ENCODE measurements at regions not wholly inside any gene's neighbourhood (a gene's known extent, or its start where the extent isn't known, plus 50 kb on each side); places are given as distances from the start of the nearest gene placed in this dataset.

DNA sequence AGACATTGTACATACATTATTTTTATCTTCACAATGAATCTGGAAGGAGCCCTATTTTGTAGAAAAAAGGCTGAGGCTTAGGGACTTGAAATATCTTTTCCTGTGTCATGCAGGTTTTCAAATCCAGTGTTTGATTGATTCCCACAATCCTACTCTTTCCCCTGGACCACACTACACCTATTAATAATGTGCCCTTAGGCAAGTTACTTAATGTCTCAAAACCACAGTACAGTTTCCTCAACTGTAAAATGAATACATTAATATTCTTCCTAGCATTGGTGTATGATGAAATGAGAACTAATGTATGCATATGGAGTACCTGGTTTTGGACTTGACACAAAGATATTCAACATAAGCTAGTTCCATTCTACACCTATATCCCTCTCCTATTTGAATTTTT is 313.3 kb upstream of the SP8 start:
- DNase-seq: no peak

DNA sequence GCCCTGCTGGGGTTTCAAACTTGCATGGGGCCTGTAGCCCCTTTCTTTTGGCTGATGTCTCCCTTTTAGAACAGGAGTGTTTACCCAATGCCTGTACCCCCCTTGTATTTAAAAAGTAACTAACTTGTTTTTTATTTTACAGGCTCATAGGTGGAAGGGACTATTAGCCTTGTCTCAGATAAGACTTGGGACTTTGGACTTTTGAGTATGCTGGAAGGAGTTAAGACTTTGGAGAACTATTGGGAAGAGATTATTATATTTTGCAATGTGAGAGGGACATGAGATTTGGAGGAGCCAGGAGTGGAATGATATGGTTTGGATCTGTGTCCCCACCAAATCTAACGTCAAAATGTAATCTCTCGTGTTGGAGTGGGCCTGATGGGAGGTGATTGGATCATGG is 314.9 kb upstream of the SP8 start:
- DNase-seq: no peak

DNA sequence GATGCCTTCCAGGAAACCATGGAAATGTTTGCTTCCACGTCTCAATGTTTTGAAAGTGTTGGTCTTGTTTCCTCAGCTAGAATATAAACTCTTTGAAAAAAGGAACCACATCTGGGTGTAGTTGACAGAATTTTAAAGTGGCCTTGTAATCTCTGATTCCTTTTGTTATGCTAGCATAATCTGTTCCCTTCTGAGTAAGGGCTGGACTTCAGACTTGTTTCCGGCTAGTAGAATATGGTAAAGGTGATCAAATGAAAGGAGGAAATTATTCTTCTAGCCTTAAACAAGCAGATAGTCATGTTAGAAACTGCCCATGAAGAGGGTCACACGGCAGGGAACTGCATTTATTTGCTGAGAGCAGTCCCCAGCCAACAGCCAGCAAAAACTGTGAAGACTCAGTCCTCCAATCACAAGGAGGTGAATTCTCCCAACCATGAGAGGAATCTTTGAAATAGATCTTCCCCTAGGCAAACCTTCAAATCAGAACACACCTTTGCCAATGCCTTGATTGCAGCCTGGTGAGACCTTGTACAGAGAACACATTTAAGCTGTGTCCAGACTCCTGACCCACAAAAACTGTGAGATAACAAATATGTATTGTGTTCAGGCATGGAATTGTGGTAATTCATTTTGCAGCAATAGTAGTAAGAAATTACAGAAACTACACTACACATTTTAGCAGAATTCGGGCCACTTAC is 316.9 kb upstream of the SP8 start:
- DNase-seq: no peak

DNA sequence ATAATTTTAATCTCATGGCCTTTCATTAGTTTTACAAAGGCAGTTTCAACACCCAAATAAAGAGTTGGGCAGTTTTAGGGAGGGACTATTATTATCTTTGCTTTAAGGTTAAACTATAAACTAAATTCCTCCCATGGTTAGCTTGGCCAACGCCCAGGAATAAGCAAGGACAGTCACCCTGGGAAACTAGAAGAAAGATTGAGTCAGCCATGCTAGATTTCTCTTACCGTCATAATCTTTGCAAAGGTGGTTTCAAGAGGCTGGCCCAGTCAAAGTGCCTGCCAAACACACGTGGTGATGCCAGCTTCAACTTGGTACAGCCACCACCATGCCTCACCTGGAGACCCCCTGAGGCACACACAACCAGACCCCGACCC is 317.4 kb upstream of the SP8 start:
- DNase-seq: no peak

DNA sequence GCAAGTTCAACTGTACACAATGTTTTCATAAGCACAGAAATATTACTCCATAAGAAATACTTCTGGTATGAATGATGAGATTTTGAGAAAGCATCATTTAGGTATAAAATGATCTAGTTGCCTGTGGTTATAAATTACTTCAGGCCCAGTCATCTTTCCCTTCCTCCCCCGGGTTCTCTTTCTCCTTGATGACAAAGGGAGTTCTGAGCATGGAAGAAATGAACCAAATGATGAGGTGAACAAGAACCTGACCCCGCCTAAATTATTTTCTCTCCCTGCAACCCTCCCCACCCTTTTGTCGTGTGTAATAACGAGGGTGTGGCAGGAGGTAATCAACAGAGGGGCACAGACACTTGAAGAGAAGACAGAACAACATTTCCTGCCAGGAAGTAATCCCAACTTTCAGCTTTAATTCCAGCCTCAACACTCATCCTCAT is 319.6 kb upstream of the SP8 start:
- no peak for DNase-seq

DNA sequence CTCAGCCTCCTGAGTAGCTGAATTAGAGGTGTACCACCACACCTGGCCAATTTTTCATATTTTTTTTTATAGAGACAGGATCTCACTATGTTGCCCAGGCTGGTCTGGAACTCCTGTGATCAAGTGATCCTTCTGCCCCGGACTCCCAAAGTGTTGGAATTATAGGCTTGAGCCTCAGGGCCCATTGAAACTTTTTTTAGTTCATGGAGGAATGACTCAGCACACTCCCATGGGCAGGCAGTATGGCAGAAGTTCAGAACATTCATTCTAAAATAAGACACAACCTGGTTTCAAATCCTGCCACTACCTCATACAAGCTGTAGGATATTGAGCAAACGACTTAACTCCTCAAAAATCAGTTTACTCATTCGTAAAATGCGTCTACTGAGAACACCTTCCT is 320.4 kb upstream of the SP8 start:
- DNase-seq: no peak

DNA sequence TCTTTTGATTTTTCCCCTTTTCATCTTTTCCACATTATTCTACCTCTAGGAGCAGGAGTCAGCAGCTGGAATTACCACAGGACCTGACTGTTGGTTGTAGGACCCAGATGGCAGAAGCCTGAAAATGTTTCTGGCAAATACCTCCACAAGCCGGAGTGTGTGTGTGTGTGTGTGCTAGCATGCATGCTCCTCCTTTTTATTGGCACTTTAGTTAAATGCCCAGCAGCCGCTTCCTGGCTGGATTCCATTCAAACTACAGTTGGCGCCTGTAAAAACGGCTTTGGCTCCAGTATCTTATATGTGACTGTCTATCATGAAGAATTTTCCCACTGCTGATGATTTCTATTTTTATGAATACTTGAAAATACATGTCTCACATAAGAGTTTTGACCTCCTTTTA is 319.7 kb upstream of the SP4 start:
- DNase-seq: no peak

DNA sequence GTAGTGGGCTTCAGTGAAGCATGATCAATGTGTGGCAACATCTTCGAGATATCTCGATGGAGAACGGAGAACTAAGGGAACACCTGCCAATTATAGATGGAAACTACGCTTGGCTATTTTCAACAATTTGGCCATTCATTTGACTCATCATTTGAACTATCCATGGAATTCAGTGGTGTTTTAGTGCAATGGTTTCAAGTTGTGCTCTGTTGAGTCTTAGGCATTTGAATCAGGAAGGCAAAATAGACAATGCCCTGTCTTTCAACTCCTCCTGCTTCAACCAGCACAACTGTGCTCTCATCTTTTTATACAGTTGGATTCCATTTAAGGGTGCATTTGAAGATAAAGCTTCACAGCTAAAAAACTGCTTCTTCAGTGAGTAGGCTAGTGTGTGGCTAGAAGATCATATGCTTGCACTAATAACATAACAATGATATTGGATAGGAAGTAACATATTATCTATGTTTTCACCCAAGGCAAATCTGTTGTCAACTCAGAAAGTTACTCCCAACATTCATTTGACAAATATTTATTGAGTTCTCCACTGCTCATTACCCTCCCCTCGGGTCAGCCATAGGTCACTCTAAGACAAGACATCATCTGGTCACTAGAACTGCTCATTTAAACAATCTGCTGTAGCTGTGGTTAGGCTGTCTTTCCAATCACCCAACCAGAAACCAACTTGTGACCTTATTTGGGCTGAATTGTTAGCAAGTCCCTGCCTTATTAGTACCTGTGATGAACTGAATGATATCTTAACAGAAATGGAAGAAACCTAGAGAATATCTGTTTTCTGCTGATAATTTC is 314.1 kb upstream of the SP4 start:
- no peak for DNase-seq

DNA sequence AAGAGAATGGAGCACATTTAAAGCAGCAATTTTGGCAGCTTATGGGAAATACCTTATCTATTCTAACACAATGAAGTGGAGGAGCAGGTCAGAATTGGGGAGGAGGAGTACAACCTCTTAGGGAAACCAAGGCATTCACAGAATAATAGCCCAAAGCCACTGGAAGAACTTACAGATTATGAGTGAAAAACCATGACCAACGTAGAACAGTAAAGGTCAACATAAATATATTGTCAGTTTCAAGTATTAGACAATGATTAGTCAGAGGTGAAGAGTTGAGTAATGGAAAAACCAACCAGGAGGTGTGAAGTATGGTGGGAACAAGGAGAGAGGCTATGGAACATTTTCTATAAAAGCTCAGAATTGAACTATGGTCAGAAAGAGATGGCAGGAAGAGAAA is 304.3 kb upstream of the SP4 start:
- DNase-seq: no peak

DNA sequence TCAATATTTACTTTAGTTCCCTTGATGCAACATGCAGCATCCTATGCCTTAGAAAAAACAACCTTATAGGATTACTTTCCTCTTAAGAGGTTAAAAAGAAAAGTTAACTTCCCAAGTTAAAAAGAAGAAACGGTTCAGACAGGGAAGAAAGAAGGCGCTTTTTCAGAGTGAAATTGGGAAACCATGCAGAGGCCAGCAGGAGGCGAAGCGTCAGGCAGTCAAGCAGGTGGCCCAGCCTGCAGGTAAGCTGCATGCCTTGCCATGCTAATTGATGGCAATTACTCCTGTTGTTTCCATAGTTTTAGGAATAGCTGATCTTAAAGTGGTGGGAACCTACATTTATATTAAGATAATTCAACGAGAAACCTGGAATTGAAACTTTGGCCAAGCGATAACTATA is 302.6 kb upstream of the SP4 start:
- no peak for DNase-seq

DNA sequence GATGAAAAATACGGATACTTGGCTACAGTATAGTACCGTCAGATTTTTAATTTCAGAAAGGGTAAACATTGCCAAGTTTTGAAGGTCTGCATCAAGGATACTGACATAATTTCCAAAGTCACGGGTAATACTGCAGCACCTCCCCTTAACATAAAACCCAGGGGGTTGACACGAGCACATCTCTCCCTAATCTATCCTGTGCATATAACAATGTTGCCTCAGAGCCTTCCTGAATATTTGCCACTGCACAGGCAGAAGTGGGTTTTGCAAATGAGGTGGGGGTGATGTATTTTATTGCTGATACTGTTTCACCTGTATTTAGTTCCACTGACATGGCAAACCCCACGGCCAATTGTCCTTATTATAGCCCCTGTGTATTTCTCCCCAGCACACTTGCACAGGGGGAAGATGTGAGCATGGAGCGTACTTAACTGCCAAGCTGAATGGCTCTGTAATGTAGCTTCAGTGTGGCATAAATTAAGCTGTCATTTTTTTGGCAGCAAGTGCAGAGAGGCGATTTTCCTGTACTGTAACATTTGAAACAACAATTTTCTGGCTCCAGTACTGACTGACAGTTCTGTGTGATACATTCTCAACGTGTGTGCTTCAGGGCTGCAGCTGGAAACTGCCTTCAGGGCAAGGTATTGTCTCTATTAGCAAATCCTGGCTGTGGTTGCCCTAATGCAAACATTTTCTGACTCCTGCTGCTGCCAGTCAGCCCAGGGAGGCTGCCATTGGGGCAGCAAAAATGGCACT is 299.6 kb upstream of the SP4 start:
- DNase-seq: no peak

DNA sequence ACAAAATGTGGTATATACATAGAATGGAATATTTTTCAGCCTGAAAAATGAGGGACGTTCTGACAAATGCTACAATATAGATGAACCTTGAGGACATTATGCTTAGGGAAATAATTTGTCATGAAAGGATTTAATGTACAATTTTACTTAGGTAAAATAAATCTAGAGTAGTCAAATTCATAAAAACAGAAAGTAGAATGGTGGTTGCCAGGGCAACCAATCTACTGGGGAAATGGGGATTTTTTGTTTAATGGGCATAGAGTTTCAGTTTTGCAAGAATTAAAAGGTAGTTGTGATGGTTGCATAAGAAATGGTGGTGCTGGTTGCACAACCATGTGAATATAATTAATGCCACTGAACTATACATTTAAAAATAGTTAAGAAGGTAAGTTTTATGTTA is 296.0 kb upstream of the SP4 start:
- DNase-seq: no peak

DNA sequence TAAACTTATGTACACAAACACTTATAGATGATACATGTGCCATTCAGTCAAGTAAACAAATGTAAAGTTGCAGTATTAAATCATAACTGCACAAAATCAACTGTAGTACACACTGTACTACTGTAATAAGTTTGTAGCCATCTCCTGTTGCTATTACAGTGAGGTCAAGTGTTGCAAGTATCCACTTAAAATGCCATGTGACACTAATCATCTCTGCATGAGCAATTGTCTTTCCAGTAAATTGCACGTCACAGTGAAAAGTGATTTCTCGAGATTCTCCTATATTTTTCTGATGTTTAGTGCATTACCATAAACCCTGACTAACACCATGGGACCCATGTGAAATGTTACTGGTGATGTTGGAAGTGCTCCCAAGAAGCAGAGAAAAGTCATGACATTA is 293.3 kb upstream of the SP4 start:
- DNase-seq: no peak

DNA sequence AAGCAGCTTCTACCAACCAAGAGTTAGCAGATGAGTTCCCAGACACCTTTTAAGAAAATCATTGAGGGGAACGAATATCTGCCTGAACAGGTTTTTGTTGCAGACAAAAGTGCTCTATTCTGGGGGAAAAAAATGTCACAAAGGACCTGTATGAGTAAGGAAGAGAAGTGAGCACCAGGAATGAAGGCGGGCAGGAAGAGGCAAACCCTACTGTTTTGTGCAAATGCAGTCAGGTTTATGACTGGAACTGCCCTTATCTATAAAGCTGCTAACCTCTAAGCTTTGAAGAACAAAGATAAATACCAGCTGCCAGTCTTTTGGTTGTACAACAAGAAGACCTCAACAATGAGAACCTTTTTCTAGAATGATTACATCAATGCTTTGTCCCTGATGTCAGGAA is 292.4 kb upstream of the SP4 start:
- DNase-seq: no peak

DNA sequence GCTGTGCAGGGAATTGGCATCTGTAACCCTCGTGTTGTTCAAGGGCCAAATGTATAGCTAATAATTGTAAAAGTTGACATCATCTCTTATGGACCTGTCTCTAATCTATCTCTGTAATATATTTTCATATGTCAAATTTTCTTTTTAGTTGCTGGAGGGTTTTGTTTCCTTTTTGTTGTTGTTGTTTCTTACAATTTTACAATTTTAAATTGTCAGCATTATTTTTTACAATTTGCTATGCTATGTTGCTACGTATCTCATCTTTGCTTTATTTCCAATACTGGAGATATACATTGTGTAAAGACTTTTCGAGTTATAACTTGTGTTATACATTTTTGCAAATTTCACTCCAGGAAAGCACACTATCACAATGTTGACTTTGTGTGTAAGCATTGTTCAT is 290.2 kb upstream of the SP4 start:
- no peak for DNase-seq

DNA sequence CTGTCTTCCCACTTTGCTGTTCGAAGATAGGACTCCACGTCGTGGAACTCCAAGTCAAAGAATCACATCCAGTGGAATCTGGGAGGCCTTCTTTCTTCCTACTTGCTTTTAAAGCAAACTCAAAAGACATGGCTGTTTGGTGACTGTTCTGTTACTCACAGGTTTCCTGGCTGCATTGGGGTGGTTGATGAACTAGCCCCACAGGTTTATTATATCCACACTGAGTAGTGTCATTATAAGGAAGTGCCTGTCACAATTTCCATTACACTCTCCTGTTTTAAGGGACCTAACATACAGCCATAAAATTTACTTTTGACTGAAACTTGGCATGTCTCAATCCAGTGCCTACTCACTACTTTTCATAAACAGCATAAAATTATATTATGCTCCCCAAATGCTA is 287.3 kb upstream of the SP4 start:
- no peak for DNase-seq

DNA sequence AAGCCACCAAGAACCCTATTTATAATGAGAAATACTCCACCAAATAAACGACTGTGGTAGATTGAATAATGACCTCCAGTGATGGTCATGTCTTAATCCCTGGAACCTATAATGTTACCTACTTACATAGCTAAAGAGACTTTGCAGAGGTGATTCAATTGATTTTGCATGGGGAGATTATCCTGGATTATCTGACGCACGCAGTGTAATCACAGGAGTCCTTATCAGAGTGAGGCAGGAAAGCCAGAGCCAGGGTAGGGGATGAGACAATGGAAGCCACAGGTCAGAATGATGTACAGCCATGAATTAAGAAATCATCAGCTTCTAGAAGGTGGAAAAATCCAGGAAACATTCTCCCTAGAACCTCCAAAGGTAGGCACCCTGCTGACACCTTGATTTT is 286.4 kb upstream of the SP4 start:
- DNase-seq: no peak

DNA sequence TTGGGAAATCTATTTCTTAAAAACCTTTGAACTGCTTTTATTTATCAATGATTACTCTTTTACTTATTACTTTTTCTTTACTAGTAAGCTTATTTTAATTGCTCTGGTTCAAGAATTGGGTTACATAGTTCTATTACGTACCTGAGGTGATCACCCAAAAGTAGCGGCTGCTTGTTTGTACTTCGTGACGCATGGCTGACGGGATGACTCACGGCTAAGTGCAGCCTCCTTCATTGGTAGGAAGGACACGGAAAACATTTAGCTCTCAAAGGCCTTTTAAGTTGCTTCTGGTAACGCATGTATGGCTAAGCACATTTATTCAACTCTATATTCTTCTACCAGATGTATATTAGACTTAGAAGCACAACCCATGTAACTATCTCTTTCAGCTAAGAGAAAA is 285.8 kb upstream of the SP4 start:
- DNase-seq: no peak

DNA sequence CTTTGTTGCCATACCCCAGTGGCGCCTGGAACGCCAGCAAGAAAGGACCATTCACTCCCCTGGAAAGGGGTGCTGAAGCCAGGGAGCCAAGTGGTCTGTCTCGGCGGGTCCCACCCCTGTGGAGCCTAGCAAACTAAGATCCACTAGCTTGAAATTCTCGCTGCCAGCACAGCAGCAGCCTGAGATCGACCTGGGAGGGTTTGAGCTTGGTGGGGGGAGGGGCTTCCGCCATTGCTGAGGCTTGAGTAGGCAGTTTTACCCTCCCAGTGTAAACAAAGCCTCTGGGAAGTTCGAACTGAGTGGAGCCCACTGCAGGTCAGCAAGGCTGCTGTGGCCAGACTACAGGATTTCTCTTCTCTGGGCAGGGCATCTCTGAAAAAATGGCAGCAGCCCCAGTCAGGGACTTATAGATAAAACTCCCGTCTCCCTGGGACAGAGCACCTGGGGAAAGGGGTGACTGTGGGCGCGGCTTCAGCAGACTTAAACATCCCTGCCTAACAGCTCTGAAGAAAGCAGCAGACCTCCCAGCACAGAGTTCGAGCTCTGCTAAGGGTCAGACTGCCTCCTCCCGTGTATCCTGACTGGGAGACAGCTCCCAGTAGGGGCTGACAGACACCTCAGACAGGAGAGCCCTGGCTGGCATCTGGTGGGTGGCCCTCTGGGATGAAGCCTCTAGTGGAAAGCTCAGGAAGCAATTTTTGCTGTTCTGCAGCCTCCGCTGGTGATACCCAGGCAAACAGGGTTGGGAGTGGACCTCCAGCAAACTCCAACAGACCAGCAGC is 281.1 kb upstream of the SP4 start:
- no peak for DNase-seq

DNA sequence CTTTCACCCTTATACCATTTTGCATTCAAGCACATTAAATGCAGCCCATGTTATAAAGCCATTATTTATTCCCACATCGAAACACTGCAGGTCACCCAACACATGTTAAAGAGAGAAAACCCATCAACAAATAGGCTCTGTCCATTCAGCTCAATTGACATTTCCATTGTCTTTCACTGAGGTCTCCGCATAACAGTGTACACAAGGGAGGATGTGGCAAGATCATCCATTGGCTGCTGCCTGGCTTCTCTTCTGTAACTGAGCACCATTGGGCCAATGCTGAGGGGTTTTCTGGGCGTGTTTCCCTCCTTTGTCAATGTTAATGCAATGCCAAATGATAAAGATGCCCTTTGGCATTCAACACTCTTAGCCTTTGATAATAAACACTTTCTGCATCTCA is 278.1 kb upstream of the SP4 start:
- no peak for DNase-seq

DNA sequence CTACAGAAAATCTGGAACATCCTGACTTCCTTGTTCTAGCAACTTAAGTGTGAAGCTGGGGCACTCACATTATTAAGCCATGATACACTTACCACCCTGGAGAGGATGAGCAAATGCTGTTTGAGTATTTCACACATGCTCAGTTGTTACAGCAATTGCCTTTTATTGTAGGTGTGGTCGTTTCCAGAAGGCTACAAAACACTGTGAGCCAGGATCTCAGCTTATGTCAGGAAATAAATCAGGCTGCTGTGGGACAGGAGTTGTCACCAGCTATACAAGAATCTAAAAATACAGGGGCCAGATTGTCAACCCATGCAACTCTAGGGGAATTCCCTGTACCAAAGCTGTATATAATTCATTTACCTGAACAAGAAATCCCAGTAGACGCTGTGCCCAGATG is 273.3 kb upstream of the SP4 start:
- DNase-seq: no peak

DNA sequence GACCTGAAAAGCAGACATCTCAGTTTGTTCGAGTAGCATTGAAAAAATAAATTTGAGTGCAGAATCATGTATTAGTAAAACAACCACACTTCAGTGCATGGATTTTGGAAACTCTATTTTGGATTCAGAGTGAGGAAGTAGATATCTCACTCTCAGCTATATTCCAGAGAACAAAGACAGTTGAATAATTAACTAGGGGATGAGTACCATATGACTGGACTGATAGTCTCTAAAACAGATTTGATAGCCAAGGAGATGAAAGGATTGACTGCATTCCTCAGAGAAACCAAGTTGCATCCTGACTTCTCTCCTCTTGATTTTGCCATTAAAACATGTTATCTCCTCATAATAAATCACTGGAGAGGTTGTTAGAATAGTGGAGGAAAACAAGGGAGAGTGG is 268.4 kb upstream of the SP4 start:
- DNase-seq: no peak

DNA sequence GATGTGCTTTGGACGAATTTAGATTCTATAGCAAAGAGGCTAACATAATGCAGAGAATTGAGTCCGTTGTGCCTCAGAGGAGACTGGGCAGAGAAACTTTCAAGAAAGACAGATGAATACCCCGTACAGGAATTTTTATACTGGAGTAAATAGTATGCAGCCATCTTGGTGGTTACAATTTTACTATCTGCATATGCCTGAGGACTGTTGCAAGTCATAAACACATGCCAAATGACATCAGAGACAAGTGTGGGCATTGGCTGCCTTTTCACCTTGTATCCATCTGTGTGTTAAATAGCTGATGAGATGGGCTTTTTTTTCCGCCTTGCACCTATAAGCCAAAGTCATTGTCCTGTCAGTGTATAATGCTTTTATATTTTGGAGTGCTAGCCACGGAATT is 267.5 kb upstream of the SP4 start:
- DNase-seq: no peak
